Glutamatergic neuron (in vitro differentiated cells): ENCODE measurements at regions not wholly inside any gene's neighbourhood (a gene's known extent, or its start where the extent isn't known, plus 50 kb on each side); places are given as distances from the start of the nearest gene placed in this dataset.

ENCODE experiments used
- DNase-seq: peaks from one replicate; pipeline ENCODE4 v3.0.0; 2022
- H3K27ac Mint-ChIP-seq: one replicate; pipeline ENCODE4 v1.8.0; 2020; ENCODE audit warnings: mild to moderate bottlenecking, mixed read lengths, inconsistent platforms; ENCODE audit not compliant: unreplicated experiment
- H3K27me3 Mint-ChIP-seq: one replicate; pipeline ENCODE4 v1.8.0; 2020; ENCODE audit warnings: mild to moderate bottlenecking, moderate library complexity, mixed read lengths, inconsistent platforms; ENCODE audit not compliant: unreplicated experiment
- H3K36me3 Mint-ChIP-seq: one replicate; pipeline ENCODE4 v1.8.0; 2020; ENCODE audit warnings: mild to moderate bottlenecking, mixed read lengths, inconsistent platforms; ENCODE audit not compliant: unreplicated experiment
- H3K4me1 Mint-ChIP-seq: one replicate; pipeline ENCODE4 v1.8.0; 2020; ENCODE audit warnings: mild to moderate bottlenecking, low read depth, mixed read lengths, inconsistent platforms; ENCODE audit not compliant: unreplicated experiment
- H3K4me3 Mint-ChIP-seq: one replicate; pipeline ENCODE4 v1.8.0; 2020; ENCODE audit warnings: mild to moderate bottlenecking, mixed read lengths, inconsistent platforms; ENCODE audit not compliant: unreplicated experiment
- H3K9me3 Mint-ChIP-seq: one replicate; pipeline ENCODE4 v1.8.0; 2020; ENCODE audit warnings: mild to moderate bottlenecking, moderate library complexity, mixed read lengths, inconsistent platforms; ENCODE audit not compliant: unreplicated experiment
- TF ChIP-seq, protein P1 (sequence below): fragments of 200-600 bp; sonication (generic); IDR thresholded peaks from one replicate; pipeline ENCODE4 v1.5.0; 2021; ENCODE audit not compliant: partially characterized antibody, unreplicated experiment

DNA sequence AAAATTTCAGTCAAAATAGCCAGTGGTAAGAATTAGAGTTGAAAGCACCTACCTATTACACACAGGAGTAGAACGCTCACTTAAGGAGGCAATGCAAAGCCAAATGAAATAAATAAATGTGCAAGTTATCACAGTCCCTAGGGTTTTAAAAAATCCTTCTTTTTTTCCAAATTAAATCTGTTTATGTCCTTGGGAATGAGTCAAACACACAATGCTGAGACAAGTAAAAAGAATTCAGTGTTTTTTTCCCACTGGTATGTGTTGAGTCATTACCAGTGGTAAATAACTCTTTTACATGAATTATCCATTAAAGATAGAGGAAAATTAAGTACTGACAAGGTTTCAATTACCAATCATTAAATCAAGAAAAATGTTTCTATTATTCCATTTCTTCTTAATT, 438.6 kb downstream of the TNS3 start:
- no peaks in the 10 kb centered on the region for H3K9me3 Mint-ChIP-seq
- H3K27ac Mint-ChIP-seq: no peak overlapping the region
- no peaks in the 10 kb centered on the region for H3K27me3 Mint-ChIP-seq
- no peaks in the 10 kb centered on the region for H3K4me1 Mint-ChIP-seq
- no peaks in the 10 kb centered on the region for H3K36me3 Mint-ChIP-seq
- H3K4me3 Mint-ChIP-seq: no peak overlapping the region
- TF ChIP-seq, protein P1, sequence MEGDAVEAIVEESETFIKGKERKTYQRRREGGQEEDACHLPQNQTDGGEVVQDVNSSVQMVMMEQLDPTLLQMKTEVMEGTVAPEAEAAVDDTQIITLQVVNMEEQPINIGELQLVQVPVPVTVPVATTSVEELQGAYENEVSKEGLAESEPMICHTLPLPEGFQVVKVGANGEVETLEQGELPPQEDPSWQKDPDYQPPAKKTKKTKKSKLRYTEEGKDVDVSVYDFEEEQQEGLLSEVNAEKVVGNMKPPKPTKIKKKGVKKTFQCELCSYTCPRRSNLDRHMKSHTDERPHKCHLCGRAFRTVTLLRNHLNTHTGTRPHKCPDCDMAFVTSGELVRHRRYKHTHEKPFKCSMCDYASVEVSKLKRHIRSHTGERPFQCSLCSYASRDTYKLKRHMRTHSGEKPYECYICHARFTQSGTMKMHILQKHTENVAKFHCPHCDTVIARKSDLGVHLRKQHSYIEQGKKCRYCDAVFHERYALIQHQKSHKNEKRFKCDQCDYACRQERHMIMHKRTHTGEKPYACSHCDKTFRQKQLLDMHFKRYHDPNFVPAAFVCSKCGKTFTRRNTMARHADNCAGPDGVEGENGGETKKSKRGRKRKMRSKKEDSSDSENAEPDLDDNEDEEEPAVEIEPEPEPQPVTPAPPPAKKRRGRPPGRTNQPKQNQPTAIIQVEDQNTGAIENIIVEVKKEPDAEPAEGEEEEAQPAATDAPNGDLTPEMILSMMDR: no peak
- DNase-seq: no peak

DNA sequence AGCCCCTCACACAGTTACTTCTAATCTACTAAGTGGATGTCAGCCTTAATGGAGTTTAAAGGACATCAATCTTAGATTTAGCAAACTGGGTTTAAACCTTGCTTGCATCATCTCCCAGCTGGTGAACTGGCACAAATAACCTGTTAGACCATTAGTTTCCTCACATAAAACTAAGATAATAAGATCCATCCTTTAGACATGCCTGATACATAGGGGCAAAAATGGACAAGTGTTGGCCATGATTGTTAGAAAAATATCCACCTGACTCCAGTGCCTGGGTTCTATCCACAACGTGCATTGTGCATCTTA, 439.1 kb downstream of the TNS3 start:
- no peaks in the 10 kb centered on the region for H3K4me1 Mint-ChIP-seq
- H3K27me3 Mint-ChIP-seq: no peaks in the 10 kb centered on the region

DNA sequence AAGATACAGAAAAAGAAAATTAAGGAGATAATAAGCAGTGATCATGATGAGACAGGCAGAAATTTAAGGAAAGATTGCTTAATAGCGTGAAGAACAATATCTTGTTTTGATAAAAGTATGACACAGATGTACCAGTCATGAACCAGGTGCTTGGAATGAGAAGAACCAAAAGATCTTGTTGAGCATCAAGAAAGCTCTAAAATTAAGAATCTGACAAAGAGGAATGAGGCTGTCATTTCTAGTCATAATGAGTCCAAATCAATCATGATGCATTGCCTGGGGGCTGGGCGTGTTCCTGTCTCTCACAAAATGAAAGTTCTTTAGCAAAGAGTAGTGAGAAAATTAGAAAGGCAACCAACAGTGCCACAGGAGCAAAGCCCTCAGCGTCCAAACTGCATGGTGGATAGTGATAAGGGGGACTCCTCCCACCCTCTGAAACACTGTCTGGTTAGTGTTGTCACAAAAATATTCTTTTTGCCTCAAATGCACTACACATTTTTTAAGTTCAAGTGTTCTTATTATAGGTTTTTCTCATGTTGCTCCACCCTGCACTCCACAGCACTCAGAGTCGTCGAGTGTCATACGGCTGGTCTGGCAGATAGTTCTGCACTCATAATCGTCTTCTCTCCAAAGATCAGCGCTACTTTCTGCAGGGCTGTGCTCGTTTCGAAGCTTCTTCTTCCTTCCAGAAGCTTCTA, 439.6 kb downstream of the TNS3 start:
- no peak overlapping the region for H3K27ac Mint-ChIP-seq
- H3K36me3 Mint-ChIP-seq: no peaks in the 10 kb centered on the region
- no peaks in the 10 kb centered on the region for H3K27me3 Mint-ChIP-seq
- no peak overlapping the region for H3K4me3 Mint-ChIP-seq
- no peaks in the 10 kb centered on the region for H3K9me3 Mint-ChIP-seq
- no peak for DNase-seq
- TF ChIP-seq, protein P1: no peak
- H3K4me1 Mint-ChIP-seq: no peaks in the 10 kb centered on the region

More for the DNA sequence above, 439.1 kb downstream of the TNS3 start:
- H3K36me3 Mint-ChIP-seq: no peaks in the 10 kb centered on the region
- TF ChIP-seq, protein P1: no peak
- H3K27ac Mint-ChIP-seq: no peak overlapping the region
- no peak for DNase-seq
- H3K9me3 Mint-ChIP-seq: no peaks in the 10 kb centered on the region
- no peak overlapping the region for H3K4me3 Mint-ChIP-seq

DNA sequence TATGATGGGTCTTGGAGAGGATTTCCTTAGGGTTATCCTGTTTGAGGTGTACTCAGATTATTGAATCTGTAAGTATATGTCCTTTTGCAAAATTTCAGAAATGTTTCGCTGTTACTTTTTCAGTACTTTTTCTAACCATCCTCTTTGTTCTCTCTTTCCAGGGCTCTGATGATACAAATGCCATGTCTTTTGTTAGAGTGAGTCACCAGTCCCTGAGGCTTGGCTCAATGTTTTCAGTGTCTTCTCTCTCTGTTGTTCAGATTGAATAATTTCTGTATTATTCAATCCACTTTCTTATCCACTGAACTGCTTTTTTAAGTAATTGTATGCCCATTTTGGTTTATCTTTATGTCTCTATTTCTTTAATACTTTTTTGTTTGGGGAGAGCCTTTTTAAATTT, 449.4 kb downstream of the TNS3 start:
- Mint-ChIP-seq H3K27me3 (no peaks in the 10 kb centered on the region), H3K4me3 (no peak overlapping the region), H3K27ac (no peak overlapping the region), H3K4me1 (peaks cover 2% of the 10 kb centered on the region), H3K9me3 (no peaks in the 10 kb centered on the region), H3K36me3 (no peaks in the 10 kb centered on the region)
- no peak for DNase-seq
- TF ChIP-seq, protein P1: no peak

DNA sequence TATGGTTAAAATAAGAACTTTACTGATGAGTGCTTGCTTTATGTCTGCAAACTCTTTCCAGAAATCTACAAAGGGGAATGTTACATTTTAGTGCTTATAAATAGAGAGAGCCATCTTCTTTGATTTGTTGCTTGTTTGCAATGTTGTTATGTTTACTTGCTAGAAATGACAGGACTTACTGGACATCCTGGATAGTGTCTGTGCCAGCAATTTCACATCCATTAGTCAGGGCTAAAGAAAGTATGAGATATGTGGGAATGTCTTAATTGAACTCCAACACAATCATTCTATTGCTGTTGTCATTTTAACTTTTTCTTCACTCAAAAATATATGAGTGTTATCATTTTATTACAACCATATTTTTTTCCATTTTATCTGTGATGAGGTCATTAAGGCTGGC, 453.2 kb downstream of the TNS3 start:
- no peaks in the 10 kb centered on the region for H3K36me3 Mint-ChIP-seq
- no peak overlapping the region for H3K4me3 Mint-ChIP-seq
- no peaks in the 10 kb centered on the region for H3K27me3 Mint-ChIP-seq
- H3K4me1 Mint-ChIP-seq: peaks cover 2% of the 10 kb centered on the region
- no peak overlapping the region for H3K27ac Mint-ChIP-seq
- H3K9me3 Mint-ChIP-seq: no peaks in the 10 kb centered on the region
- no peak for DNase-seq
- TF ChIP-seq, protein P1: no peak
